HUDEP-2 (cell line): ENCODE measurements at regions not wholly inside any gene's neighbourhood (a gene's known extent, or its start where the extent isn't known, plus 50 kb on each side); places are given as distances from the start of the nearest gene placed in this dataset.
"Not testable (repeated sequence)": the region's sequence is repeated elsewhere in the genome, so short reads cannot be mapped to it uniquely, and the experiment has no call there.

Experiments
- DNase-seq, 76 experiments: peaks; one replicate each; lab custom pipeline; 2025; ENCODE audit not compliant: unreplicated experiment in 76 of 76; lab: John Stamatoyannopoulos, UW

GRCh38 chr16:24624102-24624501 lies 84.7 kb downstream of the RBBP6 start:
- DNase-seq: no peak

GRCh38 chr16:24626256-24626655 lies 86.9 kb downstream of the RBBP6 start:
- no peak for DNase-seq

- DNase-seq: no peak
These were observed 94.5 kb upstream of the TNRC6A start for GRCh38 chr16:24634919-24635318.

- DNase-seq: peak in 3 of 76 experiments; percentile 1 to 3 (median 2)
These were observed 93.4 kb upstream of the TNRC6A start for GRCh38 chr16:24635900-24636610.

GRCh38 chr16:24639769-24640168 lies 89.7 kb upstream of the TNRC6A start:
- no peak for DNase-seq

- DNase-seq: no peak
These were observed 86.0 kb upstream of the TNRC6A start for GRCh38 chr16:24643489-24643888.

GRCh38 chr16:24645739-24646645 lies 83.5 kb upstream of the TNRC6A start:
- DNase-seq: no peak

- DNase-seq: no peak
These were observed 82.8 kb upstream of the TNRC6A start for GRCh38 chr16:24646646-24646995.

GRCh38 chr16:24652209-24652712 lies 77.2 kb upstream of the TNRC6A start:
- DNase-seq: no peak

GRCh38 chr16:24652803-24653202 lies 76.6 kb upstream of the TNRC6A start:
- no peak for DNase-seq

GRCh38 chr16:24653725-24654124 lies 75.7 kb upstream of the TNRC6A start:
- no peak for DNase-seq

GRCh38 chr16:24665942-24666341 lies 63.5 kb upstream of the TNRC6A start:
- DNase-seq: not testable (repeated sequence)

GRCh38 chr16:24667244-24667764 lies 62.1 kb upstream of the TNRC6A start:
- DNase-seq: no peak

GRCh38 chr16:24668481-24669061 lies 60.9 kb upstream of the TNRC6A start:
- no peak for DNase-seq

GRCh38 chr16:24670623-24671454 lies 58.6 kb upstream of the TNRC6A start:
- no peak for DNase-seq

GRCh38 chr16:24671455-24671954 lies 57.9 kb upstream of the TNRC6A start:
- no peak for DNase-seq

GRCh38 chr16:24673155-24673554 lies 56.3 kb upstream of the TNRC6A start:
- DNase-seq: no peak

GRCh38 chr16:24674877-24675276 lies 54.6 kb upstream of the TNRC6A start:
- DNase-seq: no peak

GRCh38 chr16:24677388-24677787 lies 52.1 kb upstream of the TNRC6A start:
- DNase-seq: no peak
